ENCODE measurements at regions not wholly inside any gene's neighbourhood (a gene's known extent, or its start where the extent isn't known, plus 50 kb on each side); places are given as distances from the start of the nearest gene placed in this dataset.
"Not testable (repeated sequence)": the region's sequence is repeated elsewhere in the genome, so short reads cannot be mapped to it uniquely, and the experiment has no call there.

GRCh38 chr9:42323084-42323809 is 139.8 kb downstream of the SPATA31A6 start:
- not testable (repeated sequence) for DNase-seq (ENCODE audit: low spot score in 2 of 2); FAIRE-seq

DNA sequence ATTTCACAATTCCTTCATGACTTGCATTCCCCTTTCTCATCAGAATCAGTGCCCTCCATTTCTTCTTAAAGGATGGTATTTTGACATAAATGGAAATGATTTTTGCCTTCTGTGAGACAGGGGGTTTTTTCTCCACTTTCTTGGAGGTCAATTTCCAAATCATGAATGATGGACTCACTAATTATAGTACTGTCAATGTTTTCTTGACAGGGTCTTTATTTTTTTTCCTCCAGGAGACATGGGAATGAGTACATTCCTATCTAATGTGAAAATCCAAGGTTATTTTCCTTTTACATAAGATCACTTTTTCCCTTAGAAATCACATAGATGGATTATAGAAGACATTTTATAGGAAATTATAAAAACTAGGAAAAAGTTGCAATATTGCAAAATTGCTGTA is 141.7 kb downstream of the SPATA31A6 start:
- FAIRE-seq; DNase-seq (ENCODE audit: low spot score in 2 of 2): not testable (repeated sequence)

- not testable (repeated sequence) for DNase-seq (ENCODE audit: low spot score in 2 of 2); FAIRE-seq
Measured at GRCh38 chr9:42325561-42325960, 142.1 kb downstream of the SPATA31A6 start.

- DNase-seq (ENCODE audit: low spot score in 2 of 2); FAIRE-seq: not testable (repeated sequence)
Measured at GRCh38 chr9:42326482-42326881, 143.0 kb downstream of the SPATA31A6 start.

- not testable (repeated sequence) for FAIRE-seq; DNase-seq (ENCODE audit: low spot score in 2 of 2)
Measured at GRCh38 chr9:42335342-42335741, 151.9 kb downstream of the SPATA31A6 start.

- not testable (repeated sequence) for FAIRE-seq; DNase-seq (ENCODE audit: low spot score in 2 of 2)
Measured at GRCh38 chr9:42335984-42336657, 152.7 kb downstream of the SPATA31A6 start.

- FAIRE-seq; DNase-seq (ENCODE audit: low spot score in 2 of 2): not testable (repeated sequence)
Measured at GRCh38 chr9:42338275-42338674, 154.8 kb downstream of the SPATA31A6 start.

GRCh38 chr9:42339671-42340434 is 156.4 kb downstream of the SPATA31A6 start:
- not testable (repeated sequence) for FAIRE-seq; DNase-seq (ENCODE audit: low spot score in 2 of 2)

DNA sequence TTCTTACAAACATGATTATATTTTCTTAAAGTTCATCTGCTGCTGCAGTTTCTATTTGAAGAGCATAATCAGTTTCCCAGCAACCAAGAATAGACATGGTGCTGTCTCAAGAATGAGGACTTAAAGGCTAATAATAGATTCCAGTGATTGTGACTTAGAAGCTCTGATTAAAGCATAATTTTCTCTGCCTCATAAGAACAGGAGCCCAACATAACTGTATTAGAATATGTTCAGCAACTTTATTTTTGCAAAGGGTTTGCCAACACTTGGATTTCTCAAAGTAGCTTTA is 156.9 kb downstream of the SPATA31A6 start:
- FAIRE-seq; DNase-seq (ENCODE audit: low spot score in 2 of 2): not testable (repeated sequence)

- FAIRE-seq; DNase-seq (ENCODE audit: low spot score in 2 of 2): not testable (repeated sequence)
Measured at GRCh38 chr9:42341860-42342259, 158.4 kb downstream of the SPATA31A6 start.

- FAIRE-seq; DNase-seq (ENCODE audit: low spot score in 2 of 2): not testable (repeated sequence)
Measured at GRCh38 chr9:42342297-42342696, 158.8 kb downstream of the SPATA31A6 start.

DNA sequence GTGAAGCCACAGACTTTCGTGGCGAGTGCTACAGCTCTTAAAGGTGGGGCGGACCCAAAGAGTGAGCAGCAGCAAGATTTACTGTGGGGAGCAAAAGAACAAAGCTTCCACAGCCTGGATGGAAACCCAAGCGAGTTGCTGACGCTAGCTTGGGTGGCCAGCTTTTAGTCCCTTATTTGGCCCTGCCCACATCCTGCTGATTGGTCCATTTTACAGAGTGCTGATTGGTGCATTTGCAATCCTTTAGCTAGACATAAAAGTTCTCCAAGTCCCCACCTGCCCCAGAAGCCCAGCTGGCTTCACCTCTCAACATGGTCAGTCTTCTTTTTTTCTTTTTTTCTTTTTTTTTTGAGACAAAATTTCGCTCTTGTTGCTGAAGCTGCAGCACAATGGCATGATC is 161.0 kb downstream of the SPATA31A6 start:
- DNase-seq (ENCODE audit: low spot score in 2 of 2); FAIRE-seq: not testable (repeated sequence)

- DNase-seq (ENCODE audit: low spot score in 2 of 2); FAIRE-seq: not testable (repeated sequence)
Measured at GRCh38 chr9:42346916-42347315, 163.5 kb downstream of the SPATA31A6 start.

- DNase-seq (ENCODE audit: low spot score in 2 of 2); FAIRE-seq: not testable (repeated sequence)
Measured at GRCh38 chr9:42349181-42349580, 165.7 kb downstream of the SPATA31A6 start.

DNA sequence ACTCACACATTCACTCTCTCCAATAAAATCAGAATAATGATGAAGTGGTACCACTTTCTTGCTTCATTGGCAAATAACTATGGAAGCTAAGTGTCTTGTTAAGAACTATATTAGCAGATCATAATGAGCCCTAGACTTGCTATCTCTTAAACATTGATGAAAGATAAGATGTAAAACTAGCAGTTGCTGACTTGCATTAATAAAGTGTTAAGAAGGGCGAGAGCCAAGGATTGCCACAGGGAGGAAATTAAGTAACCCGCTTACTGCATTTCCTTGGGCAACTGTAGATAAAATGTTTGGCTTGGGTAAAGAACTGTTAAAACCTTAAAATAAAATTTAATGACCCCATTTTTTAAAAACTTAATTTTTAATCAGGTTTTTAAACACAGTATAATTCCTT is 167.0 kb downstream of the SPATA31A6 start:
- not testable (repeated sequence) for FAIRE-seq; DNase-seq (ENCODE audit: low spot score in 2 of 2)

DNA sequence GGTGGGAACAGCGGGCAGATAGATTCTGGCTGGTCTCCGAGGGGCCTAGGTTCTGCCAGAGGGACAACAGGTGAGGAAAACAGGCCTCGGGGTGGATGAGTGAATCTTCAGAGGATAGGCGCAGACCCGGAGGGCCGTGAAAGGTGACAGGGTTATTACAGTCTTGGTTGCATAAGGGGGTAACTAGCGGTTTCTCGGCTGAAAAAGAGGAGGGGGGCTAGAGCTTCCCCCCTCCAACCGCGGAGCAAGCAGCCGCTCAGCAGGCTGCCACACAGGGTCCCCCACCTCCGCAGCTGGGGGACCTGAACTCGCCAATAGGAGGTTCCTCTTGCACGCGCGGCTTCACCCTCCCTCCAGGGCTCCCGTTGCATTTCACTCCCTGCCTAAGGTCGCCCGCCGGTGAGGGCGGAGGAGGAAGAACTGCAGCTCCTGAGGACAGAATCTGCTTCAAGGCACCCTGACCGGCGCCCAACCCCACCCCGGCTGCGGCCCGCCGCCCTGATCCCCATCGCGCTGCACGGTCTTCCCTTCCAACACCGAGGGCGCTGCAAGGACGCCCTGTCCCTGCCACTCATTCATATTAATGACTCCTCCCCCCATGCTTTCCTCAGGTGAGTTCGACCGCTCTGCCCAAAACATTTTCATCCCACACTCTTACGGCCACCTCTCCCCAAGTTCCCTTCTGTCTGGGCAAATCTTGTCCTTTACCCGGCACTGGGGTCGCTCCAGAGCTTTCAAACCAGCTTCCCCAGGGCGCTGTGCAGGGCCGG is 174.3 kb downstream of the SPATA31A6 start:
- not testable (repeated sequence) for FAIRE-seq; DNase-seq (ENCODE audit: low spot score in 2 of 2)

DNA sequence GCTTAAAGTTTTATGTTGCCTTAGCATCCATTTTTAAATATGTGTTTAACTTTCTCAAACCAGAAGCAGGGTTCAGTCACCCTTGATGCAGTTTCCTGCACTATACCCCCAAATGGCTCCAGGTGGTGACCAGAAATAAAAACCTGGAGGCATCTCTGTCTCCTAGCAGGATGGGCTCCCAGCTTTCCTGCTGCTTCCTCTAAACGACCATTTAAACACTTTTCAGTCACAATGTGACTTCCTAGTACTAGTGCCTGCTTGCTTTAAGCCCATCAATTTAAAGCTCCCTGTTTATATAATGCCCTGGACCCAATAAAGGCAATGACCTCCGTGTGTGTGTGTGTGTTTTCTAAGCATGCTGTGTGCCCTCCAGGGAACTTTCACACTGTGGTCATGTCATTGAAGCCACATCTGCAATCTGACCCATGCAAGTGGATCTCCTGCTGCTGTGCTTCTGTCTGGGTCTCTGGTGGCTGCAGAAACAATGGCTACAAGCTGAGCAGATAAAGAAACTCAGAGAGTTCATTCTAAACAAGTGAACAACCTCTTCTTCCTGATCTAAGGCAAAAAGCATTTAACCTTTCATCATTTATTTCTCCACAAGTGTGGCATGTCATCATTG is 175.3 kb downstream of the SPATA31A6 start:
- not testable (repeated sequence) for FAIRE-seq; DNase-seq (ENCODE audit: low spot score in 2 of 2)

DNA sequence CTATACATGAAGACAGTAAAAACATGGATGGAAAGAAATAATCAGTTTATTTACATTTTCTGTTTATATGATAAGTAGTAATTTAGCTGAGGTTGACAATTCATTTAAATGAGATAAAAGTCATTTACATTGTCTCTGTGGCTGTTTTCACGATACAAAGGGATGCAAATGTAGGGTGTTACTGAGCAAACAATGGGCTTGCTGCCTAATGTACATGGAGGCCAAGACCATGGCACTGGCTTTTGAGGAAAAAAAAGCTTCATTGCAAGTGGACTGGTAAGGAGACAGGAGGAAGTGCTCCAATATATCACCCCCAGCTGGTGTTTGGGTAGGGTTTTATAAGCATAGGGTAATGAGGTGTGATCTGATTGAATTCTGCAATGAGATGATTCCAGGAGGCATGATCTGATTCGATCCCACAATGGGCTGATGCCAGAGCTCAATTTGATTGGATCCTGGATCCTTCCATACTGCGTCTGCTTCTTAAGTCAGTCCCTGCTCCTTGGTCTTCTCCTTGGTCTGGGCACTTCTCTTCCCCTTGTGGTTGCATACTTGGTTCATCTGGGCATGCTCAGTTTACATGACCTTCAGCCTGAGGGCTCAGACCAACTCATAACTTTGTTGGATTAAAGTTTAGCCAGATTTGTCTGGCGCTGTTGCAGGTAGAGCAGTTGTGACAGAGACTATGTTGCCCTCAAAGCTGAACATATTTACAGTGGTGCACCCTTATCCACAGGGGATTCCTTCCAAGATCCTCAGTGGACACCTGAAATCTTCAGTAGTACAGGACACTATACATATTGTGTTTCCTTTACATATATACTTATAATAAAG is 181.2 kb downstream of the SPATA31A6 start:
- DNase-seq (ENCODE audit: low spot score in 2 of 2); FAIRE-seq: not testable (repeated sequence)

All from frontal cortex (tissue), 3 donors.